DMS53 treated with DMSO at 0.1 percent for 48 hours (cell line): ENCODE measurements at regions not wholly inside any gene's neighbourhood (a gene's known extent, or its start where the extent isn't known, plus 50 kb on each side); places are given as distances from the start of the nearest gene placed in this dataset.

Source experiments
- DNase-seq: peaks from one replicate; lab custom pipeline; 2025; ENCODE audit not compliant: unreplicated experiment; lab: John Stamatoyannopoulos, UW

GRCh38 chr9:81394881-81395675, 294.3 kb downstream of the TLE1 start:
- no peak for DNase-seq

GRCh38 chr9:81393985-81394811, 295.1 kb downstream of the TLE1 start:
- no peak for DNase-seq

GRCh38 chr9:81391457-81391825, 297.9 kb downstream of the TLE1 start:
- DNase-seq = no peak

GRCh38 chr9:81390792-81391456, 298.4 kb downstream of the TLE1 start:
- DNase-seq = peak; percentile 43

GRCh38 chr9:81389569-81389993, 299.8 kb downstream of the TLE1 start:
- DNase-seq = no peak

GRCh38 chr9:81388831-81389230, 300.5 kb downstream of the TLE1 start:
- DNase-seq = no peak

- DNase-seq = no peak
Measured at GRCh38 chr9:81387360-81388106, 301.8 kb downstream of the TLE1 start.

- no peak for DNase-seq
Measured at GRCh38 chr9:81384911-81385310, 304.4 kb downstream of the TLE1 start.

GRCh38 chr9:81382281-81382680, 307.1 kb downstream of the TLE1 start:
- DNase-seq = no peak

- no peak for DNase-seq
Measured at GRCh38 chr9:81381694-81382093, 307.7 kb downstream of the TLE1 start.

GRCh38 chr9:81380504-81381359, 308.6 kb downstream of the TLE1 start:
- DNase-seq = no peak

- DNase-seq = no peak
Measured at GRCh38 chr9:81379655-81380054, 309.7 kb downstream of the TLE1 start.

- no peak for DNase-seq
Measured at GRCh38 chr9:81377921-81378320, 311.4 kb downstream of the TLE1 start.

- no peak for DNase-seq
Measured at GRCh38 chr9:81377320-81377719, 312.0 kb downstream of the TLE1 start.

GRCh38 chr9:81375187-81376100, 313.9 kb downstream of the TLE1 start:
- no peak for DNase-seq

- DNase-seq = no peak
Measured at GRCh38 chr9:81374459-81375186, 314.7 kb downstream of the TLE1 start.

- no peak for DNase-seq
Measured at GRCh38 chr9:81373294-81373693, 316.1 kb downstream of the TLE1 start.

GRCh38 chr9:81372628-81373191, 316.6 kb downstream of the TLE1 start:
- no peak for DNase-seq
